GM19395 (cell line): ENCODE measurements at regions not wholly inside any gene's neighbourhood (a gene's known extent, or its start where the extent isn't known, plus 50 kb on each side); places are given as distances from the start of the nearest gene placed in this dataset.
"Not testable (repeated sequence)": the region's sequence is repeated elsewhere in the genome, so short reads cannot be mapped to it uniquely, and the experiment has no call there.

Source experiments
- ATAC-seq: cut with Tn5 transposase; IDR thresholded peaks from one replicate; pipeline ENCODE4 v1.9.1; 2021; ENCODE audit warnings: mild to moderate bottlenecking, moderate library complexity; ENCODE audit not compliant: unreplicated experiment

- ATAC-seq = no peak
These were observed 391.4 kb downstream of the NPIPA8 start for GRCh38 chr16:17945080-17945601.

- no peak for ATAC-seq
These were observed 392.2 kb downstream of the NPIPA8 start for GRCh38 chr16:17944345-17944744.

GRCh38 chr16:17942067-17942466 is 394.5 kb downstream of the NPIPA8 start:
- no peak for ATAC-seq

GRCh38 chr16:17940584-17941364 is 395.8 kb downstream of the NPIPA8 start:
- no peak for ATAC-seq

- ATAC-seq = peak; percentile 68
These were observed 396.8 kb downstream of the NPIPA8 start for GRCh38 chr16:17939723-17940122.

- ATAC-seq = peak; percentile 70
These were observed 397.4 kb downstream of the NPIPA8 start for GRCh38 chr16:17939122-17939536.

GRCh38 chr16:17938546-17938945 is 398.0 kb downstream of the NPIPA8 start:
- ATAC-seq = no peak

GRCh38 chr16:17936766-17937402 is 399.7 kb downstream of the NPIPA8 start:
- no peak for ATAC-seq

- no peak for ATAC-seq
These were observed 406.3 kb downstream of the NPIPA8 start for GRCh38 chr16:17930280-17930679.

GRCh38 chr16:17926866-17927399 is 409.6 kb downstream of the NPIPA8 start:
- no peak for ATAC-seq

- ATAC-seq = no peak
These were observed 410.1 kb downstream of the NPIPA8 start for GRCh38 chr16:17926461-17926860.

- no peak for ATAC-seq
These were observed 410.8 kb downstream of the NPIPA8 start for GRCh38 chr16:17925761-17926160.

GRCh38 chr16:17921357-17921978 is 415.1 kb downstream of the NPIPA8 start:
- no peak for ATAC-seq

GRCh38 chr16:17917316-17918019 is 419.1 kb downstream of the NPIPA8 start:
- no peak for ATAC-seq

GRCh38 chr16:17915791-17916190 is 420.7 kb downstream of the NPIPA8 start:
- no peak for ATAC-seq

- ATAC-seq = no peak
These were observed 422.4 kb downstream of the NPIPA8 start for GRCh38 chr16:17914168-17914567.

GRCh38 chr16:17911578-17911977 is 425.0 kb downstream of the NPIPA8 start:
- ATAC-seq = not testable (repeated sequence)

- ATAC-seq = not testable (repeated sequence)
These were observed 429.9 kb downstream of the NPIPA8 start for GRCh38 chr16:17906626-17907025.

GRCh38 chr16:17901309-17901708 is 430.5 kb upstream of the XYLT1 start:
- no peak for ATAC-seq

GRCh38 chr16:17899141-17899540 is 428.4 kb upstream of the XYLT1 start:
- no peak for ATAC-seq

- ATAC-seq = no peak
These were observed 417.2 kb upstream of the XYLT1 start for GRCh38 chr16:17887963-17888362.
